HEK293 (cell line): ENCODE measurements at regions not wholly inside any gene's neighbourhood (a gene's known extent, or its start where the extent isn't known, plus 50 kb on each side); places are given as distances from the start of the nearest gene placed in this dataset.
"Not testable (repeated sequence)": the region's sequence is repeated elsewhere in the genome, so short reads cannot be mapped to it uniquely, and the experiment has no call there.

ENCODE experiments used
- CTCF ChIA-PET: fragments of 350-600 bp; formaldehyde crosslinking; extraction: SDS; loops from one replicate; lab custom pipeline; 2021; ENCODE audit warnings: antibody characterized with exemption; lab: Yijun Ruan, JAX
- POLR2A ChIA-PET: fragments of 300-600 bp; formaldehyde crosslinking; extraction: SDS; loops from one replicate; lab custom pipeline; 2020; ENCODE audit warnings: antibody characterized with exemption, inconsistent platforms; lab: Yijun Ruan, JAX
- H3K27ac ChIP-seq: fragments of 200-500 bp; sonication (Bioruptor generic); 2 replicates; pipeline ENCODE4 v1.5.1; 2014; ENCODE audit warnings: low read depth, low read length, control low read depth, inconsistent platforms; ENCODE audit errors: extremely low read depth
- H3K36me3 ChIP-seq, 2 experiments: fragments of 200-500 bp in 1 of 2; sonication (Bioruptor generic) in 1 of 2; 1 replicate in 1 of 2; 2 replicates in 1 of 2; pipeline ENCODE4 v1.5.1; 2014 to 2017; ENCODE audit warnings: inconsistent platforms in 2 of 2, low read length in 2 of 2; ENCODE audit not compliant: control insufficient read depth in 2 of 2, insufficient read depth in 1 of 2
- H3K4me1 ChIP-seq: fragments of 200-500 bp; sonication (Bioruptor generic); 2 replicates; pipeline ENCODE4 v1.5.1; 2014; ENCODE audit warnings: mild to moderate bottlenecking, low read length, inconsistent platforms; ENCODE audit not compliant: control insufficient read depth, insufficient read depth
- H3K4me3 ChIP-seq: 2 replicates; pipeline ENCODE4 v1.5.1; 2011; ENCODE audit warnings: low read depth, mild to moderate bottlenecking, control low read depth, low read length, moderate library complexity
- H3K9me3 ChIP-seq: fragments of 200-500 bp; sonication (Bioruptor generic); 2 replicates; pipeline ENCODE4 v1.5.1; 2014; ENCODE audit warnings: low read depth, low read length, inconsistent platforms; ENCODE audit not compliant: control insufficient read depth, insufficient read depth
- GLI4 ChIP-seq: fragments of 450-650 bp; formaldehyde crosslinking; IDR thresholded peaks from 2 replicates; pipeline ENCODE4 v1.5.1; 2016; ENCODE audit warnings: missing biosample characterization, missing genetic modification characterization
- PRDM2 ChIP-seq: fragments of 450-650 bp; formaldehyde crosslinking; IDR thresholded peaks from 2 replicates; pipeline ENCODE4 v1.5.1; 2016; ENCODE audit warnings: missing biosample characterization, missing genetic modification characterization, borderline replicate concordance
- ZBTB20 ChIP-seq: fragments of 450-650 bp; formaldehyde crosslinking; IDR thresholded peaks from 2 replicates; pipeline ENCODE4 v1.5.1; 2016; ENCODE audit warnings: missing biosample characterization, missing genetic modification characterization
- ZBTB7A ChIP-seq: fragments of 450-650 bp; formaldehyde crosslinking; IDR thresholded peaks from 2 replicates; pipeline ENCODE4 v1.5.1; 2016; ENCODE audit warnings: low read depth, missing biosample characterization, missing genetic modification characterization
- ZNF138 ChIP-seq: fragments of 450-650 bp; formaldehyde crosslinking; IDR thresholded peaks from 2 replicates; pipeline ENCODE4 v1.5.1; 2016; ENCODE audit warnings: missing biosample characterization, missing genetic modification characterization, borderline replicate concordance
- ZNF146 ChIP-seq: fragments of 450-650 bp; formaldehyde crosslinking; IDR thresholded peaks from 2 replicates; pipeline ENCODE4 v1.5.1; 2016; ENCODE audit warnings: missing biosample characterization, missing genetic modification characterization
- ZNF214 ChIP-seq: fragments of 450-650 bp; formaldehyde crosslinking; IDR thresholded peaks from 2 replicates; pipeline ENCODE4 v1.5.1; 2017; ENCODE audit warnings: missing biosample characterization, mild to moderate bottlenecking, missing genetic modification characterization, borderline replicate concordance
- ZNF24 ChIP-seq: fragments of 450-650 bp; formaldehyde crosslinking; IDR thresholded peaks from 2 replicates; pipeline ENCODE4 v1.5.1; 2016; ENCODE audit warnings: missing biosample characterization, missing genetic modification characterization
- ZNF266 ChIP-seq: fragments of 450-650 bp; formaldehyde crosslinking; IDR thresholded peaks from 2 replicates; pipeline ENCODE4 v1.5.1; 2016; ENCODE audit warnings: missing biosample characterization, missing genetic modification characterization, low read depth
- ZNF366 ChIP-seq: fragments of 450-650 bp; formaldehyde crosslinking; conservative IDR thresholded peaks from 2 replicates; pipeline ENCODE4 v1.5.1; 2016; ENCODE audit warnings: missing biosample characterization, missing genetic modification characterization
- TF ChIP-seq, protein P1 (sequence below): fragments of 450-650 bp; formaldehyde crosslinking; IDR thresholded peaks from 2 replicates; pipeline ENCODE4 v1.5.1; 2016; ENCODE audit warnings: missing biosample characterization, missing genetic modification characterization

GRCh38 chr14:106228541-106229158 lies 702.3 kb downstream of the TMEM121 start (continued):
- no peak for TF ChIP-seq ZNF366 (tag by site-specific recombination)

DNA sequence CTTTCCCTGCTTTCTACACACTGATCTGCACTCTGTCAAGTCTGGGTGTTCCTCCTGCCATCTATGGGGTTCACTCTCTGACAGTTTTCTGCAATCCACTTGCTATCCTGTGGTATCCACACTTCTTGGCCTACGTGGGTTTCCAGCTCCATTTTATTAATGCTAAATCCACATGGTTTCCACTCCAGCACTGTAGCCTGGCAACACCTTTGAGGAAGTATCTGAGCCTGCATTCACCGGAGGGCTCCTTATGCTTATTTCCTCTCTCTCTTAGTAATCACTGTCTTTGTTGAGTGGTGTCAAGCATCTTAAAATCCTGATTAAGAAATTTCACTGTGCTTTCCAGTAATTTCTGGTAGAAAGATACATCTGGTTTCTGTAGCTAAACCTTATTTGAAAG lies 703.7 kb downstream of the TMEM121 start:
- H3K36me3 ChIP-seq, result no peaks in the 10 kb centered on the region
- ChIA-PET CTCF (interaction anchor here (0.7 to 2.3 kb wide), 3 partner anchors 20 to 119 kb away, joined by 3 to 9 read pairs (median 3); no protein-coding TSS in a partner anchor), POLR2A (no interaction called here)
- no peaks in the 10 kb centered on the region for H3K9me3 ChIP-seq
- H3K4me1 ChIP-seq, result no peaks in the 10 kb centered on the region
- TF ChIP-seq, protein P1, sequence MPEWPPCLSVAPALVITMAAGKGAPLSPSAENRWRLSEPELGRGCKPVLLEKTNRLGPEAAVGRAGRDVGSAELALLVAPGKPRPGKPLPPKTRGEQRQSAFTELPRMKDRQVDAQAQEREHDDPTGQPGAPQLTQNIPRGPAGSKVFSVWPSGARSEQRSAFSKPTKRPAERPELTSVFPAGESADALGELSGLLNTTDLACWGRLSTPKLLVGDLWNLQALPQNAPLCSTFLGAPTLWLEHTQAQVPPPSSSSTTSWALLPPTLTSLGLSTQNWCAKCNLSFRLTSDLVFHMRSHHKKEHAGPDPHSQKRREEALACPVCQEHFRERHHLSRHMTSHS, result no peak
- no peak for TF ChIP-seq ZBTB20 (tag by site-specific recombination)
- TF ChIP-seq GLI4, result no peak
- TF ChIP-seq ZBTB7A (tag by site-specific recombination), result no peak
- no peak for TF ChIP-seq ZNF266
- no peak for TF ChIP-seq ZNF138 (tag by site-specific recombination)
- TF ChIP-seq PRDM2, result no peak
- no peak for TF ChIP-seq ZNF146 (tag by site-specific recombination)
- no peak for TF ChIP-seq ZNF214
- TF ChIP-seq ZNF24, result no peak
- H3K27ac ChIP-seq, result no peak overlapping the region
- H3K4me3 ChIP-seq, result no peak overlapping the region

DNA sequence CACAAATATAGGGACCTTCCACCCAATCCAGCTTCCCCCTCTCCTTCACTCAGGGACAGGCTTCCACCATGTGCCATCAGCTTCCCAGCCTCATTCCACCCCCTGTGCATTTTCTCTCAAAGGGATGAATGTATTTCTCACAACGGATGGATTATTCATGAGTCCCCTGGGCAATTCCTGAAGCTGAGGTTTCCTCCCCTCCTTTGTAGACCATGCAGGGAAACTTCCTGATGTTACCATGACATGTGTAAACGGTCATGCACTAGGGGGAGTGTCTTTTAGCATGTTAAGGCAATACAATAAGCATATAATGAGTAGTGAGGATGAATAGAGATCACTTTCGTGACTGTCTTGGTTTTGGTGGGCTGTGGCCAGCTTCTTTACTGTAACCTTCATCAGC lies 706.8 kb downstream of the TMEM121 start:
- H3K36me3 ChIP-seq, H3K4me1 ChIP-seq, CTCF ChIA-PET, H3K9me3 ChIP-seq, H3K4me3 ChIP-seq, POLR2A ChIA-PET, H3K27ac ChIP-seq: not testable (repeated sequence)

DNA sequence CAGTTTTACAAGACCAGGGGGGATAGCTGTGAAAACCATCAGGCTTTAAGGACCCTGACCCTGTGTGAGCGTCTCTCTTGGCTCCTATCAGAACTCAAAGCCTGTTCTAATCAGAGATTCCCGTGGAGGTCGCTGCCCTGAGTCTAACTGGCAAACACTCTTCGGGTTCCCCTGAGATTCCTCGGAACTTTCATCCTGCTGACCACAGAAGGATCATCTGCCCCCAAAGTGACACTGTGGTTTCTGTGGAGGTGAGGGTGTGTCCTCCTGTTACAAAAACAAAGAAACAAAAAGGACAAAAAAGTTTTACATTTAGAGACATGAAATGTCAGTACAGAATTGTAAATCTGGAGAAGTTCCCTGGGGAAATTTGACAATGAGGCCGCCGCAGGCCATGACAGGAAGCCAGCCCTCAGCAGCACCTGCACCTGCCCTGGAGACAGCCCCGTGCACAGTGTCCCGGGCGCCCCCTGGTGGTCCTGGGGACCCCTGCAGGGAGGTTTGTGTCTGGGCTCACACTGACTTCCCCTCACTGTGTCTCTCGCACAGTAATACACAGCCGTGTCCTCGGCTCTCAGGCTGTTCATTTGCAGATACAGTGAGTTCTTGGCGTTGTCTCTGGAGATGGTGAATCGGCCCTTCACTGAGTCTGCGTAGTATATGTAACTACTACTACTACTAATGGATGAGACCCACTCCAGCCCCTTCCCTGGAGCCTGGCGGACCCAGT lies 708.3 kb downstream of the TMEM121 start:
- H3K4me1 ChIP-seq, H3K27ac ChIP-seq, H3K9me3 ChIP-seq, H3K36me3 ChIP-seq, H3K4me3 ChIP-seq, POLR2A ChIA-PET: not testable (repeated sequence)
- CTCF ChIA-PET, result interaction anchor here (0.5 to 1.0 kb wide), 4 partner anchors 12 to 302 kb away, joined by 3 to 5 read pairs (median 4); no protein-coding TSS in a partner anchor
